ENCODE measurements at regions not wholly inside any gene's neighbourhood (a gene's known extent, or its start where the extent isn't known, plus 50 kb on each side); places are given as distances from the start of the nearest gene placed in this dataset.

- DNase-seq (ENCODE audit: low read depth, low spot score) (no peak), FAIRE-seq (no peak), ATAC-seq (no peak)
- WGBS (ENCODE audit: insufficient coverage, insufficient replicate concordance, low lambda C conversion rate, missing lambda C conversion rate) = 0% methylated on average over 1 of the region's 1 CpG
- no peaks in the 10 kb centered on the region for H3K27me3 ChIP-seq (replicated peaks in 1 of 2; ENCODE audit: control insufficient read depth in 2 of 2, insufficient read depth in 2 of 2, low read length in 1 of 2)
- H4K20me1 ChIP-seq (ENCODE audit: control insufficient read depth, insufficient read depth) = no peaks in the 10 kb centered on the region
- H3K36me3 ChIP-seq (ENCODE audit: control insufficient read depth in 2 of 2, insufficient read depth in 2 of 2, low read length in 1 of 2) = no peaks in the 10 kb centered on the region
- H3K27ac ChIP-seq (ENCODE audit: control insufficient read depth, insufficient read depth) = no peak overlapping the region
- no peaks in the 10 kb centered on the region; the same call in 2 of the 3 replicates for H3K9me3 ChIP-seq (replicated peaks; ENCODE audit: control insufficient read depth, insufficient read depth, low read length)
- ChIA-PET CTCF (no interaction called here), RAD21 (ENCODE audit: unreplicated experiment) (no interaction called here), POLR2A (no interaction called here), SMC1A (ENCODE audit: uncharacterized antibody, unreplicated experiment) (no interaction called here)
- no TSS peak for BruUV-seq (replicated peaks)
- in situ Hi-C loops (cut with MboI) = no loop called here
- no peak overlapping the region for H3K4me2 ChIP-seq (ENCODE audit: control insufficient read depth, insufficient read depth)
- intact Hi-C loops (cut with micrococcal nuclease; ENCODE audit: unreplicated experiment) = no loop called here
- no peaks in the 10 kb centered on the region for H3K79me2 ChIP-seq (ENCODE audit: control insufficient read depth, insufficient read depth, low read length)
- no peaks in the 10 kb centered on the region for H3K4me1 ChIP-seq (ENCODE audit: control insufficient read depth, insufficient read depth, low read length)
- no peak overlapping the region for H3K9ac ChIP-seq (ENCODE audit: control insufficient read depth, insufficient read depth, low read length)
- no peak overlapping the region for H2AFZ ChIP-seq (ENCODE audit: control insufficient read depth, low read depth, low read length)
- H3K4me3 ChIP-seq = no peak overlapping the region
- TF ChIP-seq USF1 (IDR thresholded peaks at IDR 0.05; ENCODE audit: borderline replicate concordance, extremely low read length, insufficient read depth, low read depth, low read length) (no peak), IKZF1 (conservative IDR thresholded peaks at IDR 0.05) (no peak), NR2C2 (IDR thresholded peaks at IDR 0.05; ENCODE audit: borderline replicate concordance, control insufficient read depth, insufficient read length, low read depth) (no peak), REST (IDR thresholded peaks at IDR 0.05; ENCODE audit: low read depth, low read length) (no peak), ATF3 (IDR thresholded peaks at IDR 0.05; ENCODE audit: borderline replicate concordance, extremely low read depth, low read depth, low read length) (no peak), SKIL (IDR thresholded peaks at IDR 0.05; ENCODE audit: low read depth, poor library complexity, severe bottlenecking) (no peak), CHD4 (IDR thresholded peaks at IDR 0.05) (no peak), PRDM15 (CRISPR knock-in tag; IDR thresholded peaks at IDR 0.05) (no peak), RELB (IDR thresholded peaks at IDR 0.05; ENCODE audit: low read depth) (no peak), MYC (IDR thresholded peaks at IDR 0.05; ENCODE audit: insufficient read depth, insufficient read length, insufficient replicate concordance, low read length, severe bottlenecking) (no peak), SUZ12 (IDR thresholded peaks at IDR 0.05; ENCODE audit: unreplicated experiment) (no peak)
Observed at GRCh38 chr10:36475746-36476145, 649.7 kb upstream of the ANKRD30A start.
